Putamen (tissue), 1 donor: ENCODE measurements at regions not wholly inside any gene's neighbourhood (a gene's known extent, or its start where the extent isn't known, plus 50 kb on each side); places are given as distances from the start of the nearest gene placed in this dataset.
"Not testable (repeated sequence)": the region's sequence is repeated elsewhere in the genome, so short reads cannot be mapped to it uniquely, and the experiment has no call there.

Source experiments
- DNase-seq: peaks from one replicate; pipeline ENCODE4 v3.0.0-alpha.2; 2016; ENCODE audit warnings: low spot score

DNA sequence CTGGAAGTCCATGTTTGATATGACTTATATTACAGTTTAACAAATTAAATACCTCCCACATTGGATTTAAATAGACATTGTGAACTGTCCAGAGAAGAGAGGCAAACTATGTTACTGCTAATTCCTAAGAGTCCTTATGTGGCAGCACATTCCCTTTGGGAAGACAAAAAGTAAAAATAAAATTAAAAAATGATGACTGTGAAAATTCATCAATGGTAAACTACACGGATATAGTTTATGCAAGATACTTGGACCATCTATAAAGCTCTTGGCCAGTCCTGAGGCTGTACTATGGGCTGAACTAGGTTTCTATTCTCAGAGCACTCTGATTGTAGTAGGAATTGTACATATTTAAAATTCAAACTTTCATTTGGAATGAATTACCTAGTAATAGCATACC is 206.4 kb downstream of the LRRK2 start:
- DNase-seq = no peak

DNA sequence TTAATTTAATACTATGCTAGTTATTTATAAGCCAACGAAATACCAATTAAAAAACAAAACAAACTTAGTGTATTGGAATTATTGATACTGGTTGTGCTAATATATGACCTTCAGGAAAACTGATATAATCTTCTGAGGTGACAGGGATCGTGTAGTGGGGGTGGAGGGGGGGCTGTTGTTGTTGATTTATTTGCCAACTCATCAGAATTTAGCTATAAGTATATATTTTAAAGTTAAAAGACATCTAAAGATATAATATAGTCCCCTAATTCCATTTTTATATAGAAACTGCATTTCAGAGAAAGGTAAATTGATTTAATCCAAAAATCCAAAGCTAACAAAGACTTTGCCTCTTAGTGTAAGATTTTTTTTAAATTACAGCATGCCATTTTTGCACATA is 210.5 kb downstream of the LRRK2 start:
- no peak for DNase-seq

- no peak for DNase-seq
These were observed 211.2 kb downstream of the LRRK2 start for GRCh38 chr12:40435951-40436350.

- no peak for DNase-seq
These were observed 211.8 kb downstream of the LRRK2 start for GRCh38 chr12:40436564-40436963.

- DNase-seq = no peak
These were observed 215.1 kb downstream of the LRRK2 start for GRCh38 chr12:40439771-40440492.

GRCh38 chr12:40444174-40444573 is 219.4 kb downstream of the LRRK2 start:
- DNase-seq = no peak

GRCh38 chr12:40446385-40446784 is 221.6 kb downstream of the LRRK2 start:
- DNase-seq = no peak

GRCh38 chr12:40448523-40448922 is 223.7 kb downstream of the LRRK2 start:
- DNase-seq = not testable (repeated sequence)

DNA sequence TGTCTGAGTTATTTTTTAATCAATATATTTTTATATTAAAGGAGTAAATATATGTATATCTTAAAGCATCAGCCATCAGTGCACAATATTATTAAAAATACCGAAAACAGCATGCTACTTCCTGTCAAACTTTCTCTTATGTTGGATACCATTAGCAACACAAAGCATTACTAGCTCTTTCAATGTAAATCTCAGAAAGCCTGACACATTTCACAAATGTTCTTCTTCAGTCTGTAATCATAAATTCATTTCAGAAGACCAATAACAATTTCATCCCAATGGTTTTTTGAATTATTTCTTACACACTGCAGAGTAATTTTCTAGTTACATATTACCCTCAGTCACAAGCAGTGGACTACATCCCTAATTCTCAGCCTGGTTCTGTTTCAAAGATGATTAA is 226.9 kb downstream of the LRRK2 start:
- no peak for DNase-seq

GRCh38 chr12:40464121-40464520 is 228.1 kb upstream of the CNTN1 start:
- no peak for DNase-seq

GRCh38 chr12:40469736-40470135 is 222.5 kb upstream of the CNTN1 start:
- no peak for DNase-seq

DNA sequence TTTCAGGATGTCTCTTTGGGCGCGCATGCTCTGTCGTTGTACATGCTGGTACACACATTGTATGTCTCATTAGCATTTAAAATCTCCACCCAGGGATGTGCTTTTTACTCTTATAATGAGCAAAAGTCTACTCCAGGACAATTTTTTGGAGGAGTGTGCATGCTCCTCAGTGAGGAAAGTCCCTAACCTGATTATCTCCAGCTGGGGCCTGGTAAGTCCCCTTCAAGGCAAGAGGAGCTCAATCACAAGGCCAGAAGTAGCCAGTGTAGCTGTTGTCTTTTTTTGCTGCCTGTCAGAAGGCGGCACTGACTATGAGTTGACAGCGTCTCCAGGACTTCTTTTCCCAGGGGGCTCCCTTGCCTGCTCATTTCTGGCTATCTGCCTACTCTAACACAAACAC is 218.3 kb upstream of the CNTN1 start:
- no peak for DNase-seq

GRCh38 chr12:40474630-40475029 is 217.6 kb upstream of the CNTN1 start:
- DNase-seq = no peak

- DNase-seq = no peak
These were observed 192.4 kb upstream of the CNTN1 start for GRCh38 chr12:40499856-40500255.

DNA sequence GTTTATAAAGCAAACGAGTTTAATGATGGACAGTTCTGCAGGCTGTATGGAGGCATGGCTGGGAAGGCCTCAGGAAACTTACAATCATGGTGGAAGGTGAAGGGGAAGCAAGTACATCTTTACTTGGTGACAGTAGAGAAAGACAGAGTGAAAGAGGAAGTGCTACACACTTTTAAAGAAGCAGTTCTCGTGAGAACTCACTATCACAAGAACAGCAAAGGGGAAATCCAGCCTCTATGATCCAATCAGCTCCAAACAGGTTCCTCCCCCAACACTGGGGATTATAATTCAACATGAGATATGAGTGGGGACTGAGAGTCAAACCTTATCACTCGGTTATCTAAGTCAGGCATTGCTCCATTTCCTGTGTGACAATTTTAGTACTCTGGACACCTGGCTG is 189.9 kb upstream of the CNTN1 start:
- no peak for DNase-seq

GRCh38 chr12:40505327-40505726 is 186.9 kb upstream of the CNTN1 start:
- DNase-seq = no peak

DNA sequence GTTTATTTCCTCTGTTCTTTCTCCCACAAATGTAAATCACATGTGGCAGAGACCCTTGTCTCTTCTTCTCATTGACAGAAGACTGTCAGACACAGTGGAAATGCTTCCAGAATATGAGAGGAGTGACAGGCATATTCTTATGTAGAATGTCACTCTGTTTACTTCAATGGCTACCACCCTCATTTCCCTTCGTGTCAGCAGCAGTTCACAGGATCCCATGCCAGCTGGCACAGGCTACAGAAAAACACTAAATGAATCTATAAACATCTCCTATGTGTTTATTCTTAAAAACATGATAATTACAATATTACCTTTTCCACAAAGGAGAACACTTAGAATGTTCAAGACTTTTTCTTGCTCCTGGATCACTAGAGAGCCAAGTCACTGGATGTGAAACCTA is 183.8 kb upstream of the CNTN1 start:
- no peak for DNase-seq

GRCh38 chr12:40511341-40511740 is 180.9 kb upstream of the CNTN1 start:
- no peak for DNase-seq

- DNase-seq = no peak
These were observed 177.0 kb upstream of the CNTN1 start for GRCh38 chr12:40515041-40515816.

GRCh38 chr12:40522837-40523236 is 169.4 kb upstream of the CNTN1 start:
- no peak for DNase-seq

GRCh38 chr12:40525054-40525453 is 167.2 kb upstream of the CNTN1 start:
- no peak for DNase-seq

DNA sequence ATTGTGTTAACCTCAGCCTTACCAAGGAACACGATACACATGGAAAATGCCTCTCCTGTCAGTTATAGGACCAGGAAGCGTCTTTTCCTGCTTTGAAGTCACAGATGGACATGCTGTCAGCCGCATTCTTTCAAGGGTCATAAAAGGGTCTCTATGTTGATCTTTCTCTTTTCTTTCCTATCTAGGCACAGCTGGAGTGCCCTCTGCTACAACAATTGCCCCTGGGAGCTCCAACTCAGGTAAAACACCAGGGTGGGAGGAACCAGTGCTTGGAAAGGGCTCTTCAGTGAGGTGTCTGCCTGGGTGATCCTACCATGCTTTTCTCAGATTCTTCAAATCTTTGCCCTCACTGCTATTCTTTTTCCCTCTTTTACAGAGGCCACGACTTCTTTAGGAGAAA is 157.4 kb upstream of the CNTN1 start:
- no peak for DNase-seq

GRCh38 chr12:40551466-40551865 is 140.8 kb upstream of the CNTN1 start:
- DNase-seq = no peak

- DNase-seq = no peak
These were observed 139.4 kb upstream of the CNTN1 start for GRCh38 chr12:40552868-40553267.
